G401.6 (cell line): ENCODE measurements at regions not wholly inside any gene's neighbourhood (a gene's known extent, or its start where the extent isn't known, plus 50 kb on each side); places are given as distances from the start of the nearest gene placed in this dataset.

Source experiments
- FAIRE-seq: peaks from 2 replicates; lab custom pipeline; 2012; peaks lifted over from hg19 to GRCh38; lab: Jason Lieb, UNC

DNA sequence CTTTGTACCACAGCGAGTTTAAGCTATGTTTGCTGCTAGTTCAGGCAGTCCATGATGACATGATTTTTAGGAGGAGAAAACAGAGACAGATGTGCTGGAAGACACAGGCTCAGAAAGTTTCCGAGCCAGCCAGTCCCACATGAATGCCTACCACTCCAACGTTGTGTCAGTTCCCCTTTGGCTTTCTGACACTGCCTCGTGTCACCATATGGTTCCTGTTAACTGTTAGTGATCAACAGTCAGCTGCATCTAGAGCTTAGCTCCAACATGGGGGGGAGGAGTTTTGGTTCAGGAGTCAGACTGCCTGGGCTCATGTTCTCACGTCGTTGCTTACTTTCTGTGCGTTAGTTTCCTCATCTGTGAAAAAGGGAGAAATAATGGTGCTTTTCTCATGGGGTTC, 343.7 kb downstream of the MID1IP1 start:
- FAIRE-seq: no peak

GRCh38 chrX:39145859-39146258, 344.6 kb downstream of the MID1IP1 start:
- no peak for FAIRE-seq

GRCh38 chrX:39149761-39150160, 348.5 kb downstream of the MID1IP1 start:
- no peak for FAIRE-seq

GRCh38 chrX:39150220-39150619, 349.0 kb downstream of the MID1IP1 start:
- FAIRE-seq: no peak

DNA sequence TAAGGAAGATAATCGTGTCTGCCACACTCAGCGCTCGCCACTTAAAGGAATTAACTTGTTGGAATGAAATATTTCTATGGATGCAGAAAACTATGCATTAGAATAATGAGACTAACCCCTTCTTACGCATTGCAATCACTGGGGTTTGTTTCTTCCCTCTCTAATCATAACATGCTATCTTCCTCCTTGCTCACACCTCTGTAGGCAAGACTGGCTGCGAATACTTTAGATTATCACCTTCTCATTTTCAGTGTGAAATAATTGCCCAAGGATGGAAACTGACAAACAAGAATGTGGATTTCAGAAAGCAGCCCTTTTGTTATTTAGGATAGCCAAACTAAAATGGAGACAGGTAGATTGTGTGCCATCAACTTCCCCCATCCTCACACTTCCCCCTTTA, 349.4 kb downstream of the MID1IP1 start:
- no peak for FAIRE-seq

DNA sequence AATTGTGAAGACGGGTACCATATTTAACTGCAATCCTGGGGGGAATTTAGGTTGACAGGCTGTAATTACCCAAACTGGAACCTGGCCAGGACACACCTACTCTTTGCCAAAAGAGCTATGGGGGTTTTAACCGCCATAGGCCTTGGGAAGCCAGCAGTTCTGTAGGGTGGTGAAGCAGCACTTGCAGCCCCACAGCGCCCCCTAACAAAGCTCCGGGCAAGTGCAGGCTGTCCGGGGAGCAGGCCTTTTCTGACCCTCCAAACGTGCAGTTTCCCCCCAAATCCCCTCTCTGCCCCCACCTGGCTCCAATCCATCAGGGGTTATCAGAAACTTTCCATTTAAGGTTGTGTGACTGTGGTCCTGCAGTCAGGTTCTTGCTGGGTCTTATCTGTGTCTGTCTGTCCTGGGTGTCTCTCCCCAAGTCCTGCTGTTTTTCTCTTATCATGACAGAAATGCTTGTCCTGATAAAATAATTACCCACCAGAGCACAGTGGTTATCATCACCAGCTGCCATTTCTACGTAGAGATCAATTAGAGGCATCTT, 350.9 kb downstream of the MID1IP1 start:
- no peak for FAIRE-seq

- FAIRE-seq: no peak
Measured at GRCh38 chrX:39156051-39156450, 354.8 kb downstream of the MID1IP1 start.

GRCh38 chrX:39157006-39157405, 355.7 kb downstream of the MID1IP1 start:
- FAIRE-seq: no peak

- no peak for FAIRE-seq
Measured at GRCh38 chrX:39157796-39158195, 356.5 kb downstream of the MID1IP1 start.

- no peak for FAIRE-seq
Measured at GRCh38 chrX:39158801-39159657, 357.8 kb downstream of the MID1IP1 start.

- no peak for FAIRE-seq
Measured at GRCh38 chrX:39159921-39160507, 358.8 kb downstream of the MID1IP1 start.

GRCh38 chrX:39161611-39162255, 360.5 kb downstream of the MID1IP1 start:
- no peak for FAIRE-seq

DNA sequence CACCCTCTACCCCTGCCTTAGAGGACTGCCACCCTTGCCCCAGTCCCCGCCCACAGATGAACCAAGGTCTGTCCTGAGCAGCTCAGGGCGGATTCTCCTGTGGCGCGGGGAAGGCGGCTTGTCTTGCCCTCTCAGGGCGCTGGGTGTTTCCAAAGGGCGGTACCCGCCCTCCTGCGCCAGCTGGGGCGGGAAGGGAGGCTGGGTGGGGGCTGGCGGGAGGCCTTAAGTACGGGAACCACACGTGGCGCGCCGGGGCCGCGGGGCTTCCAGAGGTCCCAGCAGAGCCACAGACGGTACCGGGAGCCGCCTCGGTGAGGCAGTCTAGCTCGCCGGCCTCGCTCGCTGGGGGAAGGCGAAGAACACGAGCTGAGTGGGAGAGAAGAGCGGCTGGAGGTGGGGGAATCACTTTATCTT, 361.1 kb downstream of the MID1IP1 start:
- FAIRE-seq: no peak

DNA sequence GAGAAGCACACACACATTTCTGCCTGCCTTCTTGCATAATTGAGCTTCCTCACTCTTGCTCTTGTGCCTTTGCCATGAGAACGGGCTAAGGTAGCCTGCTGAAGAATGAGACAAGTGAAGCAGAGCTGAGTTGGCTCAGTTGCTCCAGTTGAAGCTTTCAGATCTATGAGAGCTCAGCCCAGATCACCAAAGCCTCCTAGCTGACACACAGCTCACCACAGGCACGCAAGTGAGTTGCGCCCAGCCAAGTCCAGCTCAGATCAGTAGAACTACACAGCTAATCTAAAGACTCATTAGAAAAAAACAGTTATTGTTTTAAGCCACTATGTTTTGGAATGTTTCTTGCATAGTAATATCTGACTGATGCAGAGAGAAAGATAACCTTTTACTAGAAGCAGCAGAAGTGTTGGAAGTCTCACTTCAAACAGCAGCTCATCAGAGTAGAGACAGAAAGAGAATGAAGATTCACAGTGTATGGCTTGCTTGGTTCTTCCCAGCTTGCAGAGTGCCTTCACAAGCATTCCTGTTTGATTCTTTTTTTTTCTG, 362.4 kb downstream of the MID1IP1 start:
- FAIRE-seq: no peak

DNA sequence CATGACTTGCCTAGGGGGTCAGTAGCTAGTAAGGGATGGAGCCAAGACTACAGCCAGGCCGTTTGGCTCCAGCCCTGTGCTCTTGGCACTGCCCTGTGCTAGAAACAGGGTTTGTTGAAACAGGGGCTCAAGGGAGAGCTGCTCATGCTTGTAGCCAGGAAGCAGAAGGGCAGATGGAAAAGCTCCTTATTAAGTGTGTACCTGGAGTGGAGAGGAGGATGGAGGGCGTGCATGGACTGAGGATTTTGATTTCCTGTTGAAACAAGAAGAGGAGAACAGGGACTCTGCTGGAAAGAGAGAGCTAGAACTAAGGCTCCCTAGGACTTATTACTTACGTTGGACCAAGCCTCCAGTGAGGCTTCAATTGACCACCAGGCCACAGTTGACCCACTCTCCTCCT, 363.0 kb downstream of the MID1IP1 start:
- FAIRE-seq: no peak

- FAIRE-seq: no peak
Measured at GRCh38 chrX:39165185-39165584, 363.9 kb downstream of the MID1IP1 start.

GRCh38 chrX:39165773-39166172, 364.5 kb downstream of the MID1IP1 start:
- FAIRE-seq: no peak

DNA sequence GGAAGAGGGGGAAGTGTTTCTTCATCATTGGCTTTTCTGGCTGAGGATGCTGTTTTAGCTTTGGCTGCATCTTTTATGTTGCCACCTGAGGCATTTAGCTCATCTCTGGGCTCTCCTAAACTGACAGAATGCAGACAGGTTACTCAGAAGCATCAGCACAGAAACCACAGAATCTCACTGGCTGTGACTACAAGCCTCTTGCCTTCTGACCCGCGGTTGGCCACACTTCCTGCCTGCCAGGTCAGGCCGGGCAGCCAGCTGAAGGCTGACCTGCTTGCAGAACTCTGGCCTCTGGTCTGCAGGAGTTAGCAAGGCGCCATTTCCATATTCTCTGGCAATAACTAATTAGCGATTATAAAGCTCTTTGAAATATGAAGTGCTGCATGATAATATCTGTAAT, 366.5 kb downstream of the MID1IP1 start:
- no peak for FAIRE-seq

- no peak for FAIRE-seq
Measured at GRCh38 chrX:39168609-39169008, 367.4 kb downstream of the MID1IP1 start.

GRCh38 chrX:39169976-39170375, 368.7 kb downstream of the MID1IP1 start:
- FAIRE-seq: no peak

- FAIRE-seq: no peak
Measured at GRCh38 chrX:39170464-39170863, 369.2 kb downstream of the MID1IP1 start.

DNA sequence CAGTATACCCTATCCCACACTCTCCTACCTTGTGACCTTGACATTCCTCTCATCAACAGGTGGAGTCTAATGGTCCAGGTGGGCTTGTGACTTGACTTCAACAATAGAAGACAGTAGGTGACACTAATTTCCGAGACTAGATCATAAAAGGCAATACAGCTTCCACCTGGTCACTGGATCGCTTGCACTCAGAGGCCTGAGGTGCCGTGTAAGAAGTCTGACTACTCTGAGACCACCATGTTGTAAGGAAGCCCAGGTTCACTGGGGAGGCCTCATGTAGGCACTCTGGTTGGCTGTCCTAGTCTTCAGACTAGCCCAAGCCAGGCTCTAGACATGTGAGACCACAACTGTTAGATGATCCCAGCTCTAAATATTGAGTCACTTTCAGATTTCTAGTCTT, 370.4 kb downstream of the MID1IP1 start:
- no peak for FAIRE-seq

DNA sequence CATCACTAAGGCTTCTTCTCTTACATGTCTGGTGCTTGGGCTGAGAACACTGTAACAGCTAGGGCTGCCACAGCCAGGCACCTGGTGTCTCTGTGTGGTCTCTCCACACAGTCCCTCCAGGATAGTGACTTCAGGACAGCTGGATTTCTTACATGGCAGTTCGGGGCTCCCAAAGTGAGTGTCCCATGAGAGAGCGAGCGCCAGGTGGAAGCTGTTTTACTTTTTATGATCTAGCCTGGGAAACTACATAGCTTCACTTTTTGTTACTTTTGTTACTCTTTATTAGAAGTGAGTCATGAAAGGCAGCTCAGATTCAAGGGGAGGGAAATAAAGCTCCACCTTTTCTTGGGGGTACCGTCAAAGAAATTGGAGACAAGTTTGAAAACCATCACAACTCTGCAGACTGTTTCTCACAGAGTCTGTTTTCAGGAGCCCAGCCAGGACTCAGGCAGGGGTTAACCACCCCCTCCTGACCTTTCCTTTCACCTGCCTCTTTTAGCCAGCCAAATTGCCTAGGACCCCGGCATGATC, 373.0 kb downstream of the MID1IP1 start:
- FAIRE-seq: no peak
